Upper lobe of left lung (tissue), 6 donors: ENCODE measurements at regions not wholly inside any gene's neighbourhood (a gene's known extent, or its start where the extent isn't known, plus 50 kb on each side); places are given as distances from the start of the nearest gene placed in this dataset.

Experiments used
- ATAC-seq, 2 donors: fragments of 200-7000 bp; cut with Tn5 transposase; one replicate each; pipeline ENCODE4 v1.9.1; 2022; ENCODE audit warnings: mild to moderate bottlenecking in 2 of 2, moderate library complexity in 2 of 2; ENCODE audit not compliant: low FRiP score in 2 of 2
- DNase-seq, 2 donors: peaks; one replicate each; pipeline ENCODE4 v3.0.0-alpha.2; 2019 to 2020
- H3K27ac ChIP-seq, 4 donors: fragments of 200-600 bp; sonication (generic); one replicate each; pipeline ENCODE4 v1.5.1; 2016 to 2019
- H3K27me3 ChIP-seq, 4 donors: fragments of 200-600 bp; sonication (generic); one replicate each; pipeline ENCODE4 v1.5.1; 2017 to 2019
- H3K36me3 ChIP-seq, 4 donors: fragments of 200-600 bp; sonication (generic); one replicate each; pipeline ENCODE4 v1.5.1; 2016 to 2019
- H3K4me1 ChIP-seq, 4 donors: fragments of 200-600 bp; sonication (generic); one replicate each; pipeline ENCODE4 v1.5.1; 2018 to 2019
- H3K4me3 ChIP-seq, 4 donors: fragments of 200-600 bp; sonication (generic); one replicate each; pipeline ENCODE4 v1.5.1; 2017 to 2019; ENCODE audit warnings: mild to moderate bottlenecking in 2 of 4, moderate library complexity in 1 of 4
- H3K9me3 ChIP-seq, 4 donors: fragments of 200-600 bp; sonication (generic); one replicate each; pipeline ENCODE4 v1.5.1; 2018 to 2019
- CTCF ChIP-seq, 6 experiments: fragments of 450-650 bp in 4 of 6; fragments of 200-600 bp in 2 of 6; sonication (generic) in 2 of 6; IDR thresholded peaks; one replicate each; pipeline ENCODE4 v1.5.1; 2016 to 2019; ENCODE audit warnings: antibody characterized with exemption in 6 of 6
- EP300 ChIP-seq, 4 donors: sonication (generic); formaldehyde crosslinking; IDR thresholded peaks; one replicate each; pipeline ENCODE4 v1.5.1; 2017; ENCODE audit warnings: antibody characterized with exemption in 4 of 4, control low read depth in 2 of 4
- POLR2A ChIP-seq, 4 donors: fragments of 450-650 bp; IDR thresholded peaks; one replicate each; pipeline ENCODE4 v1.5.1; 2016 to 2017; ENCODE audit warnings: antibody characterized with exemption in 4 of 4, mild to moderate bottlenecking in 2 of 4
- POLR2AphosphoS5 ChIP-seq, 2 donors: sonication (generic); formaldehyde crosslinking; IDR thresholded peaks; one replicate each; pipeline ENCODE4 v1.5.1; 2017; ENCODE audit warnings: antibody characterized with exemption in 2 of 2
- WGBS, 2 donors: methylation state at CpG; one replicate each; pipeline ENCODE4 v1.1.5; 2017 to 2018; 5-methylcytosine and 5-hydroxymethylcytosine counted together
- donor health status: DM: no; HTN: no; CAD: no; lungs with moderate emphysema.
- donor health status: DM: no; HTN: yes; CAD: no; lungs with severe emphysema.

GRCh38 chr9:120152295-120152694 is 427.7 kb downstream of the CDK5RAP2 start:
- Histone ChIP-seq H3K4me1 (no peaks in the 10 kb centered on the region), H3K27ac (no peak overlapping the region), H3K9me3 (no peaks in the 10 kb centered on the region), H3K27me3 (no peaks in the 10 kb centered on the region), H3K36me3 (no peaks in the 10 kb centered on the region), H3K4me3 (no peak overlapping the region)
- peak in 1 of 2 donors; percentile 84 for ATAC-seq
- WGBS, 2 donors = 57 to 58% methylated on average over 3 to 4 of the region's 4 CpGs
- no peak for TF ChIP-seq POLR2A (IDR thresholded peaks at IDR 0.05)
- TF ChIP-seq EP300 (IDR thresholded peaks at IDR 0.05) = no peak
- no peak for TF ChIP-seq POLR2AphosphoS5 (IDR thresholded peaks at IDR 0.05)
- no peak for TF ChIP-seq CTCF (IDR thresholded peaks at IDR 0.05)
- DNase-seq = no peak

GRCh38 chr9:120151806-120152205 is 428.2 kb downstream of the CDK5RAP2 start:
- WGBS, 2 donors = 67 to 69% methylated on average over 12 of the region's 12 CpGs
- ATAC-seq (peak in 1 of 2 donors; percentile 37), DNase-seq (no peak)
- TF ChIP-seq EP300 (IDR thresholded peaks at IDR 0.05) = no peak
- no peak for TF ChIP-seq CTCF (IDR thresholded peaks at IDR 0.05)
- H3K27ac ChIP-seq = no peak overlapping the region
- H3K4me1 ChIP-seq = no peaks in the 10 kb centered on the region
- H3K9me3 ChIP-seq = no peaks in the 10 kb centered on the region
- no peak overlapping the region for H3K4me3 ChIP-seq
- no peaks in the 10 kb centered on the region for H3K27me3 ChIP-seq
- H3K36me3 ChIP-seq = no peaks in the 10 kb centered on the region

- no peaks in the 10 kb centered on the region for H3K36me3 ChIP-seq
- no peak overlapping the region for H3K4me3 ChIP-seq
- H3K4me1 ChIP-seq = no peaks in the 10 kb centered on the region
- H3K27me3 ChIP-seq = no peaks in the 10 kb centered on the region
- TF ChIP-seq EP300 (IDR thresholded peaks at IDR 0.05) (no peak), POLR2A (IDR thresholded peaks at IDR 0.05) (no peak), POLR2AphosphoS5 (IDR thresholded peaks at IDR 0.05) (no peak), CTCF (IDR thresholded peaks at IDR 0.05) (no peak)
- no peak for DNase-seq
- no peaks in the 10 kb centered on the region for H3K9me3 ChIP-seq
- WGBS, 2 donors = 83 to 94% methylated on average over 3 of the region's 3 CpGs
- H3K27ac ChIP-seq = no peak overlapping the region
- no peak for ATAC-seq
Measured at GRCh38 chr9:120151149-120151548, 428.8 kb downstream of the CDK5RAP2 start.

- H3K27me3 ChIP-seq = no peaks in the 10 kb centered on the region
- peaks cover 0 to 3% (median 0%) of the 10 kb centered on the region in 4 donors for H3K9me3 ChIP-seq
- no peak for ATAC-seq
- H3K4me1 ChIP-seq = no peaks in the 10 kb centered on the region
- no peak overlapping the region for H3K27ac ChIP-seq
- no peak for DNase-seq
- no peak overlapping the region for H3K4me3 ChIP-seq
- TF ChIP-seq POLR2A (IDR thresholded peaks at IDR 0.05) (no peak), EP300 (IDR thresholded peaks at IDR 0.05) (no peak), CTCF (IDR thresholded peaks at IDR 0.05) (no peak), POLR2AphosphoS5 (IDR thresholded peaks at IDR 0.05) (no peak)
- WGBS, 2 donors = 83 to 88% methylated on average over 1 of the region's 1 CpG
- H3K36me3 ChIP-seq = no peaks in the 10 kb centered on the region
Measured at GRCh38 chr9:120138955-120139354, 441.0 kb downstream of the CDK5RAP2 start.

GRCh38 chr9:120137186-120137840 is 442.7 kb downstream of the CDK5RAP2 start:
- Histone ChIP-seq H3K27ac (no peak overlapping the region), H3K27me3 (no peaks in the 10 kb centered on the region), H3K9me3 (peaks cover 0 to 3% (median 0%) of the 10 kb centered on the region in 4 donors), H3K4me3 (no peak overlapping the region), H3K36me3 (no peaks in the 10 kb centered on the region), H3K4me1 (no peaks in the 10 kb centered on the region)
- TF ChIP-seq CTCF (IDR thresholded peaks at IDR 0.05) (no peak), EP300 (IDR thresholded peaks at IDR 0.05) (no peak), POLR2AphosphoS5 (IDR thresholded peaks at IDR 0.05) (no peak), POLR2A (IDR thresholded peaks at IDR 0.05) (no peak)
- ATAC-seq (peak in 1 of 2 donors; percentile 21), DNase-seq (no peak)
- WGBS, 2 donors = 60 to 73% methylated on average over 5 of the region's 5 CpGs
